Activated B cell treated with CpG ODN at 0.5 μM for 24 hours (primary cell): ENCODE measurements at regions not wholly inside any gene's neighbourhood (a gene's known extent, or its start where the extent isn't known, plus 50 kb on each side); places are given as distances from the start of the nearest gene placed in this dataset.

Source experiments
- ATAC-seq: fragments of 200-7000 bp; cut with Tn5 transposase; one replicate; pipeline ENCODE4 v1.10.0; 2021; ENCODE audit warnings: low read depth, mild to moderate bottlenecking, moderate library complexity
- CTCF ChIA-PET: fragments of 350-600 bp; sonication (Branson Sonifier 250); formaldehyde crosslinking; loops from one replicate; lab custom pipeline; 2021; ENCODE audit warnings: antibody characterized with exemption; lab: Charles Lee
- POLR2A ChIA-PET: fragments of 350-600 bp; sonication (Branson Sonifier 250); formaldehyde crosslinking; loops from one replicate; lab custom pipeline; 2021; ENCODE audit warnings: antibody characterized with exemption; lab: Charles Lee
- DNase-seq: peaks from one replicate; pipeline ENCODE4 v3.0.0; 2022
- H3K27ac Mint-ChIP-seq: one replicate; pipeline ENCODE4 v1.8.0; 2020; ENCODE audit warnings: mixed read lengths
- H3K27me3 Mint-ChIP-seq: one replicate; pipeline ENCODE4 v1.8.0; 2021; ENCODE audit warnings: mixed read lengths
- H3K36me3 Mint-ChIP-seq: one replicate; pipeline ENCODE4 v1.8.0; 2021; ENCODE audit warnings: low read depth, mixed read lengths
- H3K4me1 Mint-ChIP-seq: one replicate; pipeline ENCODE4 v1.8.0; 2021; ENCODE audit warnings: mixed read lengths
- H3K4me3 Mint-ChIP-seq: one replicate; pipeline ENCODE4 v1.8.0; 2020; ENCODE audit warnings: mild to moderate bottlenecking, mixed read lengths
- H3K9me3 Mint-ChIP-seq: one replicate; pipeline ENCODE4 v1.8.0; 2020; ENCODE audit warnings: mixed read lengths
- intact Hi-C: fragments of 100-400 bp; cut with micrococcal nuclease; formaldehyde crosslinking; loops from one replicate; pipeline ENCODE4 v1.15.1; 2024
- TF ChIP-seq, protein P1 (sequence below): fragments of 200-600 bp; IDR thresholded peaks from one replicate; pipeline ENCODE4 v1.8.0; 2022; ENCODE audit warnings: antibody characterized with exemption, mild to moderate bottlenecking

DNA sequence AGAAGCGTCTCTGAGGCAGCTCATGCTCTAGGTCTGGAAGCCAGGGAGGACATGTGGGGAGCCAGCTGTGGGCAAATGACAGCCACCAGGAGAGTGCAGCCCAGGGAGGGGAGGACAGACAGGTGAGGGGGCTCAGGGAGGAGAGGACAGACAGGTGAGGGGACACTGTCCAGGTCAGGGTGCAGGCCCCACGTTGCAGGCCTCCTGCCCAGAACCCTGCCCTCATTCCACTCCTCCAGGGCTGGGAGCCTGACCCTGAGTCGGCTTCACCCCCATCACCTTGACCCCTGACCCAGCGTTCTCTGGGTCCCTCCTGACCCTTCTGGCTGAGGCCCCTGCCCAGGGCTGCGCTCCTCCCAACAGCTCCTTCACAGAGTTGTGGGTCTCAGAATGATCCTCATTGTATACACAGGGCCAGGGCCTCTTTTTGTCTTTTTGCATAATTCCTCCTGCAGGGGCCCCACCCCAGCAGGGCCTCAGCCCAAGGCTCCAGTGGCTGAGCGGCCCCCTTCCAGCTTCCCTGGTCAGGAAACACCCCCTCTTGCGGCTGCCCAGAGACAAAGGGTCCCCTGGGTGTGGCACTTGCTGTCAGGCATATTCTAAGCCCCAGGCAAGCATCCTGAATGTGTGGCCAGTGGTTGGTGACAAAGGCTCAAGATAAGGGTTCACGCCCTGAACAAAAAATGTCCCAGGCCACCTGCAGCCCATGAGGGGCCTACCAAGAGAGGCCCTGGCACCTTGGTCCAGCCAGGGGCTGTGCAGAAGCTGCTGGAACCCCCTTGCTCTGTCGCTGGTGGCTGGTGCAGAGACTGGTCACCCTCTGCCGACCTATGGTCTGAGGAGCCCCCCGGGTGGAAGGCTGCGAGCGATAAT is 853.0 kb downstream of the BRD1 start:
- no peak overlapping the region for H3K4me3 Mint-ChIP-seq
- ATAC-seq (no peak), DNase-seq (no peak)
- peaks cover 18% of the 10 kb centered on the region for H3K27me3 Mint-ChIP-seq
- no peak overlapping the region for H3K27ac Mint-ChIP-seq
- CTCF ChIA-PET = no interaction called here
- H3K4me1 Mint-ChIP-seq = no peaks in the 10 kb centered on the region
- H3K9me3 Mint-ChIP-seq = peaks cover 2% of the 10 kb centered on the region
- TF ChIP-seq, protein P1, sequence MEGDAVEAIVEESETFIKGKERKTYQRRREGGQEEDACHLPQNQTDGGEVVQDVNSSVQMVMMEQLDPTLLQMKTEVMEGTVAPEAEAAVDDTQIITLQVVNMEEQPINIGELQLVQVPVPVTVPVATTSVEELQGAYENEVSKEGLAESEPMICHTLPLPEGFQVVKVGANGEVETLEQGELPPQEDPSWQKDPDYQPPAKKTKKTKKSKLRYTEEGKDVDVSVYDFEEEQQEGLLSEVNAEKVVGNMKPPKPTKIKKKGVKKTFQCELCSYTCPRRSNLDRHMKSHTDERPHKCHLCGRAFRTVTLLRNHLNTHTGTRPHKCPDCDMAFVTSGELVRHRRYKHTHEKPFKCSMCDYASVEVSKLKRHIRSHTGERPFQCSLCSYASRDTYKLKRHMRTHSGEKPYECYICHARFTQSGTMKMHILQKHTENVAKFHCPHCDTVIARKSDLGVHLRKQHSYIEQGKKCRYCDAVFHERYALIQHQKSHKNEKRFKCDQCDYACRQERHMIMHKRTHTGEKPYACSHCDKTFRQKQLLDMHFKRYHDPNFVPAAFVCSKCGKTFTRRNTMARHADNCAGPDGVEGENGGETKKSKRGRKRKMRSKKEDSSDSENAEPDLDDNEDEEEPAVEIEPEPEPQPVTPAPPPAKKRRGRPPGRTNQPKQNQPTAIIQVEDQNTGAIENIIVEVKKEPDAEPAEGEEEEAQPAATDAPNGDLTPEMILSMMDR = no peak
- POLR2A ChIA-PET = no interaction called here
- no peaks in the 10 kb centered on the region for H3K36me3 Mint-ChIP-seq
- intact Hi-C loops = no loop called here

DNA sequence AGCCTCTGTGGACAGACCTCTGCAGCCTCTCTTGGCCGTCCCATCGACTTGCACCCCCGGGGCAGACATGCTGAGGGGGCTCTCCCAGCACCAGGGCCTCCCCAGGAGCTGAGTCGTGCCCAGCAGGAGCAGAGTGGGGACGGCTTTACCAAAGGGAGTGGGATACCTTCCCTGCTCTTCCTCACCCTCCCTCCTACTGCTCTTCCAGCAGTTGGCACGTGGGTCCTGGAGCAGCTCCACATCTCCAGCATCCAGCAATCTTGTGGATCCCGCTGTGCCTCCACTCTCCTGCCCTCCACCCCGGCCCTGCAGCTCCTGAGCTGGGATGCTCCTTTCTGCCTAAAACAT is 854.0 kb downstream of the BRD1 start:
- Mint-ChIP-seq H3K4me3 (no peak overlapping the region), H3K36me3 (no peaks in the 10 kb centered on the region), H3K9me3 (no peaks in the 10 kb centered on the region), H3K27ac (no peak overlapping the region), H3K27me3 (peaks cover 18% of the 10 kb centered on the region), H3K4me1 (no peaks in the 10 kb centered on the region)
- CTCF ChIA-PET = no interaction called here
- TF ChIP-seq, protein P1 = no peak
- POLR2A ChIA-PET = no interaction called here
- ATAC-seq = no peak
- DNase-seq = no peak
- intact Hi-C loops = no loop called here

DNA sequence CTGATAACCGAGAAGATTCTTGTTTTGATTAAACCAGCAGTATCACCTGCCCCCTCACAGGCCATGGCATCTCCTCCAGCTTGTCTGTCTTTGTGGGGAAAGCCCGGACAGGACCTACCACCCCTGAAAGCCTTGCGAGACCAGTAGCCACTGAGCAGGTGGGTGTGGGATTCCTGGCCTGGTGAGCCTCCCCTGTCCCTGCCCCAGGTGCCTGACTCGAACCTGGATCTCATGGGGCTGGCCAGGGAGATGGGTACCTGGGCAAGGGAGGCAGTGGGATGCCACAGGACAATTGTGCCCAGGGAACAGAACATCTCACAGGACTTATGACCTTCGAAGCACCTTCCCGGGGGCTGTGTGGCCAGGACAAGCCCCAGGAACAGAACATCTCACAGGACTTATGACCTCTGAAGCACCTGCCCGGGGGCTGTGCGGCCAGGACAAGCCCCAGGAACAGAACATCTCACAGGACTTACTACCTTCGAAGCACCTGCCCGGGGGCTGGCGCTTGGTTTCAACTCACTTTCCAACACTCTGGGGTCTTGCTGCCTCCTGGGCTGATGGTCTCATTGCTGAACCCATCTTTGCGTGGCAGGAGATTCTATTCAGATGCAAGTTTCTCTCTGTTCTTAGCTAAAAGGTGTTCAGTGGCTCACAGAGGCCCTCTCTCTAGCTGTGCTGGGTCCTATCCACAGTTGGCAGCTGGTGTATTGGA is 854.5 kb downstream of the BRD1 start:
- Mint-ChIP-seq H3K9me3 (no peaks in the 10 kb centered on the region), H3K4me1 (no peaks in the 10 kb centered on the region), H3K36me3 (no peaks in the 10 kb centered on the region), H3K27ac (no peak overlapping the region), H3K27me3 (peaks cover 18% of the 10 kb centered on the region), H3K4me3 (no peak overlapping the region)
- ChIA-PET POLR2A (no interaction called here), CTCF (no interaction called here)
- intact Hi-C loops = no loop called here
- ATAC-seq (no peak), DNase-seq (no peak)
- TF ChIP-seq, protein P1 = no peak

DNA sequence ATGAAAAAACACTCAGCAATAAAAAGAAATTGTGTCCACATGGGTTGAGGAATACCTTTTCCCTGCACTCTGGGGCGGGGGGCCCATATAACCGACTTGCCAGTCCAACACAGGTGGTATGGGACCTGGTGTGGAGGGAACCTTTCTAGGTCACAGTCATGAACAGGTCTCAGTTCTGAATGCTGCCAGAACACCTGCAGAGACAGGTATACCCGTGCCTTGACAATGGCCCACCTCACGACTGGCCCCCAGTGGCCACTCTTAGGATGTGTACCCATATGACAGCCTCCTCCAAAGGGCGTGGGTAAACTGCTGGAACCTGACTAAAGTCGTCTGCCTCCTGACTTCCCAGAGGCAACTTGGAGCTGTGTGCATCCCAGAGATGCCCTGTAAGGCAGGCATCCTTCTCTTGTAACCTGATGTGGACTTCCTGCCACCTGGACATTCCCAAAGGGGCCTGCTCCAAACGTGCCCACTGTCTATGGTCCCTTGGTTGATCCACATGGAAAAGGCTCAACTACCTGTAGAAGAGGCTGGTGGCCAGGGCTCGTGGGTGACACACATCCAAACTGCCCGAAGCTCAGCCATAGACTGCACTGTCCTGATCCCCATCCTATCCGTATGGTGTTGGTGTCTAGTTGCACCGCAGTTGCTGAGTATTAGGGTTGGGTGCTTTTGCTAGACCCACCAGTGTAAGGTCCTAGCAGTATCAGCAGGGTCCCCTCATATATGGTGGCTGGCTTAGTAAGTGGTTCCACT is 859.3 kb downstream of the BRD1 start:
- Mint-ChIP-seq H3K9me3 (no peaks in the 10 kb centered on the region), H3K4me1 (no peaks in the 10 kb centered on the region), H3K36me3 (no peaks in the 10 kb centered on the region), H3K27ac (no peak overlapping the region), H3K4me3 (no peak overlapping the region), H3K27me3 (peaks cover 9% of the 10 kb centered on the region)
- DNase-seq = no peak
- POLR2A ChIA-PET = no interaction called here
- ATAC-seq = no peak
- CTCF ChIA-PET = no interaction called here
- TF ChIP-seq, protein P1 = no peak
- intact Hi-C loops = no loop called here

DNA sequence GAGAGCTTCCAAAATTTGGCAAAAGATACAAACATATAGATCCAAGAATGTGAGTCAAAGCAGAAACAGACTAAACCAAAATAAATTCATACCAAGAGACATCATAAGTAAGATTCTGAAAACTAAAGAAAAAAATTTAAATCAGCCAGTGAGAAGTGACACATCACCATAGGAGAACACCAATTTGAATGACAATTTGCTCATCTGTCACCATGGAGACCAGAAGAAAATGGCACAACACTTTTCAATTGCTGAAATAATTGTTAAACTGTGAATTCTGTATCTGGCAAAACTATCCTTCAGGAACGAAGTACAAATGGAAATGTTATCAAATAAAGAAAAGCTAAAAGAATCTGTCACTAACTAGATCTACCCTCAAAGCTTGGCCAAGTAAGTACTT is 864.3 kb downstream of the BRD1 start:
- intact Hi-C loops = no loop called here
- ATAC-seq = no peak
- ChIA-PET POLR2A (no interaction called here), CTCF (no interaction called here)
- no peaks in the 10 kb centered on the region for H3K9me3 Mint-ChIP-seq
- no peaks in the 10 kb centered on the region for H3K4me1 Mint-ChIP-seq
- no peak for DNase-seq
- no peaks in the 10 kb centered on the region for H3K36me3 Mint-ChIP-seq
- H3K4me3 Mint-ChIP-seq = no peak overlapping the region
- H3K27ac Mint-ChIP-seq = no peak overlapping the region
- H3K27me3 Mint-ChIP-seq = peaks cover 5% of the 10 kb centered on the region
- TF ChIP-seq, protein P1 = no peak
